Activated CD8-positive, alpha-beta memory T cell treated with anti-CD3 and anti-CD28 coated beads, Interleukin-2, amount 50 U/mL, for 48 hours (primary cell): ENCODE measurements at regions not wholly inside any gene's neighbourhood (a gene's known extent, or its start where the extent isn't known, plus 50 kb on each side); places are given as distances from the start of the nearest gene placed in this dataset.
"Not testable (repeated sequence)": the region's sequence is repeated elsewhere in the genome, so short reads cannot be mapped to it uniquely, and the experiment has no call there.

ENCODE experiments used
- DNase-seq: peaks from one replicate; pipeline ENCODE4 v3.0.0-alpha.2; 2020

GRCh38 chr2:235223011-235223410 is 270.8 kb upstream of the AGAP1 start:
- DNase-seq, result no peak

- DNase-seq, result no peak
These were observed 269.4 kb upstream of the AGAP1 start for GRCh38 chr2:235224410-235224809.

- no peak for DNase-seq
These were observed 268.6 kb upstream of the AGAP1 start for GRCh38 chr2:235225261-235225660.

GRCh38 chr2:235227590-235227989 is 266.3 kb upstream of the AGAP1 start:
- no peak for DNase-seq

- DNase-seq, result not testable (repeated sequence)
These were observed 265.4 kb upstream of the AGAP1 start for GRCh38 chr2:235228422-235228821.

GRCh38 chr2:235229236-235229635 is 264.6 kb upstream of the AGAP1 start:
- no peak for DNase-seq

- DNase-seq, result no peak
These were observed 262.8 kb upstream of the AGAP1 start for GRCh38 chr2:235230821-235231601.

GRCh38 chr2:235232449-235233433 is 261.1 kb upstream of the AGAP1 start:
- no peak for DNase-seq

GRCh38 chr2:235234736-235235135 is 259.1 kb upstream of the AGAP1 start:
- no peak for DNase-seq

- DNase-seq, result no peak
These were observed 257.7 kb upstream of the AGAP1 start for GRCh38 chr2:235235977-235236767.

- no peak for DNase-seq
These were observed 255.3 kb upstream of the AGAP1 start for GRCh38 chr2:235238537-235238936.

GRCh38 chr2:235240574-235240973 is 253.3 kb upstream of the AGAP1 start:
- no peak for DNase-seq

- DNase-seq, result no peak
These were observed 249.3 kb upstream of the AGAP1 start for GRCh38 chr2:235244255-235245220.

GRCh38 chr2:235247001-235247400 is 246.8 kb upstream of the AGAP1 start:
- no peak for DNase-seq

- DNase-seq, result no peak
These were observed 238.2 kb upstream of the AGAP1 start for GRCh38 chr2:235255693-235256092.

- DNase-seq, result no peak
These were observed 236.3 kb upstream of the AGAP1 start for GRCh38 chr2:235257590-235257989.

GRCh38 chr2:235262750-235263149 is 231.1 kb upstream of the AGAP1 start:
- DNase-seq, result no peak

GRCh38 chr2:235263205-235264120 is 230.4 kb upstream of the AGAP1 start:
- DNase-seq, result no peak

- no peak for DNase-seq
These were observed 229.7 kb upstream of the AGAP1 start for GRCh38 chr2:235264121-235264493.

- DNase-seq, result no peak
These were observed 229.3 kb upstream of the AGAP1 start for GRCh38 chr2:235264512-235264911.
